Natural killer cell (primary cell): ENCODE measurements at regions not wholly inside any gene's neighbourhood (a gene's known extent, or its start where the extent isn't known, plus 50 kb on each side); places are given as distances from the start of the nearest gene placed in this dataset.

Experiments
- ATAC-seq, 3 donors: fragments of 150-1000 bp in 2 of 3; fragments of 200-7000 bp in 1 of 3; cut with Tn5 transposase; 1 replicate in 1 of 3; 2 replicates in 2 of 3; pipeline ENCODE4 v1.10.0; 2021; ENCODE audit warnings: mild to moderate bottlenecking in 2 of 3, moderate library complexity in 2 of 3
- DNase-seq, 2 donors: peaks; one replicate each; pipeline versions ENCODE4 v3.0.0 to v3.0.0-alpha.2; 2013 to 2021; ENCODE audit warnings: mixed read lengths in 1 of 2
- H3K27ac ChIP-seq: one replicate; pipeline ENCODE4 v1.5.1; 2013; ENCODE audit warnings: mild to moderate bottlenecking, low read length
- H3K27me3 ChIP-seq: one replicate; pipeline ENCODE4 v1.6.1; 2013; ENCODE audit warnings: low read length; ENCODE audit not compliant: control insufficient read depth, insufficient read depth
- H3K36me3 ChIP-seq: one replicate; pipeline ENCODE4 v1.6.1; 2013; ENCODE audit warnings: low read length; ENCODE audit not compliant: control insufficient read depth, insufficient read depth
- H3K4me1 ChIP-seq: one replicate; pipeline ENCODE4 v1.6.1; 2013; ENCODE audit warnings: low read length; ENCODE audit not compliant: control insufficient read depth, insufficient read depth
- H3K4me3 ChIP-seq: one replicate; pipeline ENCODE4 v1.5.1; 2013; ENCODE audit warnings: low read length
- H3K9me3 ChIP-seq: one replicate; pipeline ENCODE4 v1.6.1; 2013; ENCODE audit warnings: low read length; ENCODE audit not compliant: control insufficient read depth, insufficient read depth
- H3K27ac Mint-ChIP-seq, 2 donors: one replicate each; pipeline ENCODE4 v1.8.0; 2022; ENCODE audit warnings: mild to moderate bottlenecking in 2 of 2, mixed read lengths in 2 of 2, moderate library complexity in 1 of 2
- H3K27me3 Mint-ChIP-seq, 2 donors: one replicate each; pipeline ENCODE4 v1.8.0; 2022; ENCODE audit warnings: low read depth in 2 of 2, mixed read lengths in 2 of 2
- H3K36me3 Mint-ChIP-seq: one replicate; pipeline ENCODE4 v1.8.0; 2022; ENCODE audit warnings: mixed read lengths
- H3K4me1 Mint-ChIP-seq, 2 donors: one replicate each; pipeline ENCODE4 v1.8.0; 2022; ENCODE audit warnings: mixed read lengths in 2 of 2
- H3K4me3 Mint-ChIP-seq: one replicate; pipeline ENCODE4 v1.8.0; 2022; ENCODE audit warnings: mild to moderate bottlenecking, moderate library complexity, mixed read lengths
- H3K9me3 Mint-ChIP-seq, 2 donors: one replicate each; pipeline ENCODE4 v1.8.0; 2022; ENCODE audit warnings: mixed read lengths in 2 of 2
- WGBS: methylation state at CpG from one replicate; pipeline ENCODE4 v1.1.7; 2013; ENCODE audit warnings: missing lambda C conversion rate; ENCODE audit not compliant: insufficient coverage; 5-methylcytosine and 5-hydroxymethylcytosine counted together
- intact Hi-C: fragments of 100-400 bp; cut with micrococcal nuclease; formaldehyde crosslinking; loops from one replicate; pipeline ENCODE4 v1.14.2; 2022
- TF ChIP-seq, protein P1 (sequence below): fragments of 200-600 bp; IDR thresholded peaks from one replicate; pipeline ENCODE4 v1.8.0; 2022; ENCODE audit warnings: antibody characterized with exemption

DNA sequence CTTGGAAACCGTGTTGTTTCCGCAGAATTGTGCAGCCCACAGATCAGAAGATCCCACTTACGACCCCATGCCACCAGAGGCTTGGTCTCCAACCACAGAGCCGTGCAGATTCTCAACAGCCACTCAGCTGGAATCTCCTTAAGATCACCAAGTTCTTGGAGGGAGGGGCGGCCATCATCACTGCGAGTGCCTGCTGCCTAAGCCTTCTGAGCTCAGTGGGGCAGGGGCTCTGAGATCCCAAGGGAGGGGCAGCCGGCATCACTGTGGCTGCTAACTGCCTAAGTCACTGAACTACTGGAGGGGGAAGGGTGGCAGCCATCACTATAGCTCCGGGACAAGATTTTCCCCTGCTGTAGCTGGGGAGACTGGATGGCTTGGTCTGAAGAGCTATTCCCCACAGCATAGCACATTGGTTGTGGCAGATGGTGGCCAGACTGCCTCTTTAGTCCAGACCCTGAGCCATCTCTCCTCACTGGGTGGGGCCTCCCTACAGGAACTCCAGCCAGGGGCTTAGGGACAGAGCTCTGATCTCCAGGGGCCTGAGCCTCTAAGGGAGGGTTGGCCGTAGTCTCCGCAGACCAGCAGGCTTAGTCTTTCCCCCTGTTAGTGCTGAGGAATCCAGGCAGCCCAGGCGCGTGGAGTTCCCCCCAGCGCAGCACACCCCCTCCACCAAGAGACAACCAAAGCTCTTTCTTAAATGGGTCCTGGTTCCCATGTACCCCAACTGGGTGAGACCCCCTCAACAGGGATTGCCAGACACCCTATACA, 1483.9 kb downstream of the ADGRL3 start:
- Mint-ChIP-seq H3K36me3 (peaks cover 7% of the 10 kb centered on the region), H3K27ac (no peak overlapping the region), H3K4me3 (no peak overlapping the region), H3K27me3 (no peaks in the 10 kb centered on the region), H3K9me3 (peaks cover 18 to 21% of the 10 kb centered on the region in 2 donors), H3K4me1 (no peaks in the 10 kb centered on the region)
- Histone ChIP-seq H3K4me1 (no peaks in the 10 kb centered on the region), H3K9me3 (peaks cover 5% of the 10 kb centered on the region), H3K27ac (no peak overlapping the region), H3K4me3 (no peak overlapping the region), H3K27me3 (no peaks in the 10 kb centered on the region), H3K36me3 (no peaks in the 10 kb centered on the region)
- intact Hi-C loops: no loop called here
- TF ChIP-seq, protein P1, sequence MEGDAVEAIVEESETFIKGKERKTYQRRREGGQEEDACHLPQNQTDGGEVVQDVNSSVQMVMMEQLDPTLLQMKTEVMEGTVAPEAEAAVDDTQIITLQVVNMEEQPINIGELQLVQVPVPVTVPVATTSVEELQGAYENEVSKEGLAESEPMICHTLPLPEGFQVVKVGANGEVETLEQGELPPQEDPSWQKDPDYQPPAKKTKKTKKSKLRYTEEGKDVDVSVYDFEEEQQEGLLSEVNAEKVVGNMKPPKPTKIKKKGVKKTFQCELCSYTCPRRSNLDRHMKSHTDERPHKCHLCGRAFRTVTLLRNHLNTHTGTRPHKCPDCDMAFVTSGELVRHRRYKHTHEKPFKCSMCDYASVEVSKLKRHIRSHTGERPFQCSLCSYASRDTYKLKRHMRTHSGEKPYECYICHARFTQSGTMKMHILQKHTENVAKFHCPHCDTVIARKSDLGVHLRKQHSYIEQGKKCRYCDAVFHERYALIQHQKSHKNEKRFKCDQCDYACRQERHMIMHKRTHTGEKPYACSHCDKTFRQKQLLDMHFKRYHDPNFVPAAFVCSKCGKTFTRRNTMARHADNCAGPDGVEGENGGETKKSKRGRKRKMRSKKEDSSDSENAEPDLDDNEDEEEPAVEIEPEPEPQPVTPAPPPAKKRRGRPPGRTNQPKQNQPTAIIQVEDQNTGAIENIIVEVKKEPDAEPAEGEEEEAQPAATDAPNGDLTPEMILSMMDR: no peak
- DNase-seq (no peak), ATAC-seq (no peak)
- 91% methylated on average over 13 of the region's 13 CpGs for WGBS

DNA sequence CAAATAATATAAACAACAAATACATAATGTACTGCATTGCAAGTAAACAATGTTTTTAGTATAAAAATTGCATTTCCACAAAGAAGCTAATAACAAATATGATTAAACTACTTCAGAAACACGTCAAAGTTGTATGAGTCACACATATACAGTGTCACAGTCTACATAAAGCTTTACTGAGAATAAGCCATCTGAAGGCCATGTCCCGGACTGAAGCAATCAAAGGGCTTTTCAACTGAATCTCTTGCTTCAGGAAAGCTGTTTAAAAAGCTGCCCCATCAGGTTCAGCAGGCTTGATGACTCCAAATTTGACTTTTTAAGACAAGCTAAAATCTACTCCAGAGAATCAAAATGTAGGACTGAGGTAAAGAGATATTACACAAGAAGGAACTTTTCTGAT, 1476.8 kb downstream of the ADGRL3 start:
- Mint-ChIP-seq H3K4me1 (no peaks in the 10 kb centered on the region), H3K36me3 (peaks cover 7% of the 10 kb centered on the region), H3K4me3 (no peak overlapping the region), H3K27ac (no peak overlapping the region), H3K27me3 (no peaks in the 10 kb centered on the region), H3K9me3 (peaks cover 12 to 19% of the 10 kb centered on the region in 2 donors)
- H3K9me3 ChIP-seq: no peaks in the 10 kb centered on the region
- no peak overlapping the region for H3K27ac ChIP-seq
- TF ChIP-seq, protein P1: no peak
- no peaks in the 10 kb centered on the region for H3K4me1 ChIP-seq
- H3K36me3 ChIP-seq: no peaks in the 10 kb centered on the region
- intact Hi-C loops: no loop called here
- H3K4me3 ChIP-seq: no peak overlapping the region
- DNase-seq (no peak), ATAC-seq (no peak)
- 84% methylated on average over 2 of the region's 2 CpGs for WGBS
- H3K27me3 ChIP-seq: no peaks in the 10 kb centered on the region

DNA sequence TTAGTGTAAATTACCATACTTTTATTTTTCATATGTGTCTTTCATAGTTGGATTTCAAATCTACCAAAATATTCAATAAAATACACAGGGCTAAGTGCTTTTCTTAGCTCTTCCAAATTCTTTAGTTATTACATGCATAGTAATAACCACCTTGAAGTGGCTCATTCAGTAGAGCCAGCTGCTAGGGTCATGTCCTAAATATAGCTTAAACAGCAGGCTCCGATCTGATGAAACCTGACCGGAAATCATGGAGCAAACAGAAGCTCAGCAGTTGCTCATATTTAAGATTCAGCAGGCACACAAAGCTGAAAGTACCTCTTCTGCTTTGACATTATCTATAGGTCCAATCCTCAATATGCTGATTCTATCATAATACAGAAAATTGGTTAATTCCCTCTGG, 1470.4 kb downstream of the ADGRL3 start:
- WGBS: 93% methylated on average over 2 of the region's 2 CpGs
- DNase-seq: no peak
- no peaks in the 10 kb centered on the region for H3K4me1 Mint-ChIP-seq
- no peaks in the 10 kb centered on the region for H3K36me3 Mint-ChIP-seq
- Histone ChIP-seq H3K27me3 (no peaks in the 10 kb centered on the region), H3K36me3 (no peaks in the 10 kb centered on the region), H3K4me3 (no peak overlapping the region), H3K4me1 (no peaks in the 10 kb centered on the region), H3K9me3 (no peaks in the 10 kb centered on the region), H3K27ac (no peak overlapping the region)
- TF ChIP-seq, protein P1: no peak
- H3K27ac Mint-ChIP-seq: no peak overlapping the region
- H3K9me3 Mint-ChIP-seq: peaks cover 3 to 7% of the 10 kb centered on the region in 2 donors
- no peak for ATAC-seq
- H3K27me3 Mint-ChIP-seq: no peaks in the 10 kb centered on the region
- intact Hi-C loops: no loop called here
- no peak overlapping the region for H3K4me3 Mint-ChIP-seq

DNA sequence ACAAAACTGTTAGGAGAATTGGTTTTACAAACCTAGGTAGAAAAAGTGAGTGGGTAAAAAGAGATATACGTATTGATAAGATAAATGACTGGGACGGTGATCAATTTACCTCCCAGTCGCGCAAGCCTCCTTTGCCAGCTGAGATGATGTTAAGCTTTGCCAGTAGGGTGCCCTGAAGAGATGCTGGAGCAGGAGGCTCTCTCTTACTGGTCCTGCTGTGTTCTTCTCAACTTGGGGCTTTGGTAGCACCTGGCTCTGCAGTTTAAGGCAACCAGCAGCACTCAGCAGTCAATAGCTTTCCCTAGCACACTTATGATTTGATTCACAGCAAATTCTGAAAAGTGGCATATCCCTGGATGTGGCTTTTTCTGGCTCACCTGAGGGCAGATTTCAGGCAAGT, 1461.7 kb downstream of the ADGRL3 start:
- WGBS: 88% methylated on average over 4 of the region's 4 CpGs
- H3K4me1 Mint-ChIP-seq: no peaks in the 10 kb centered on the region

More for the DNA sequence above, 1461.7 kb downstream of the ADGRL3 start:
- DNase-seq (no peak), ATAC-seq (no peak)
- no peak overlapping the region for H3K4me3 ChIP-seq
- no peaks in the 10 kb centered on the region for H3K4me1 ChIP-seq
- H3K27me3 Mint-ChIP-seq: no peaks in the 10 kb centered on the region
- H3K27ac Mint-ChIP-seq: no peak overlapping the region
- intact Hi-C loops: no loop called here
- no peak overlapping the region for H3K4me3 Mint-ChIP-seq
- no peaks in the 10 kb centered on the region for H3K36me3 Mint-ChIP-seq
- peaks cover 3 to 7% of the 10 kb centered on the region in 2 donors for H3K9me3 Mint-ChIP-seq
- TF ChIP-seq, protein P1: no peak
- no peak overlapping the region for H3K27ac ChIP-seq
- no peaks in the 10 kb centered on the region for H3K27me3 ChIP-seq
- H3K9me3 ChIP-seq: no peaks in the 10 kb centered on the region
- H3K36me3 ChIP-seq: no peaks in the 10 kb centered on the region
